ENCODE measurements at regions not wholly inside any gene's neighbourhood (a gene's known extent, or its start where the extent isn't known, plus 50 kb on each side); places are given as distances from the start of the nearest gene placed in this dataset.

DNA sequence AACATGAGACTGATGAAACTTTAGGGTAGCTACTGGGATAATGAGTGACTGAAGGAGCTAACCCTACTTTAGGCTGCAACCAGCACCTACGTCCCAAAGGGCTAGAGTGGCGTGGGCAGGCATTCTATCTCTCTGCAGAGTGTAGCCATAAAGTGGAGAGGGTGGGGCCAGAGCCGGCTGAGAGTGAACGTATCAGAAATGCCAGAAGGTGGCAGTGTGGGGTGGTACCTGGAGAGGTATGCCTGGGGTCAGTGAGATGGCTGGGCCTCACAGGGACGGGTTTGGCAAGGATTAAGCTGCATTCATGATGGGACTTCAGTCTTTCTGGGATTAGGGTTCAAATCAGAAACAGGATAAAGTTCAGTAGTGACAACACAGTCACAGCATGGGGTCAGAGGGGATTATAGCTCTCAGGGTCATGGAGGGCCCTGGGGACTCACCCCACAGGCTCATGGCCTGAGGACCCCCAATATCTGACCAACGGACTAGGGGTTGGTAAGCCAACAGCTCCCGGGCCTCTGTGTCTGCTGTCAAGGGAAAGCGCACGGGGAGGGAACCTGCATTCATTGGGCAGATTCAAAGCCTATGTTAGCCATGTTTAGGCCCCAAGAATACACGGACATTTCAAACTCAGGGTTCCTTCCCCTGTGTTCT, 86.5 kb upstream of the FOXB1 start (continued):
- TF ChIP-seq ZNF784 (CRISPR knock-in tag; IDR thresholded peaks at IDR 0.05; ENCODE audit: borderline replicate concordance), result no peak
- TF ChIP-seq, protein P1, sequence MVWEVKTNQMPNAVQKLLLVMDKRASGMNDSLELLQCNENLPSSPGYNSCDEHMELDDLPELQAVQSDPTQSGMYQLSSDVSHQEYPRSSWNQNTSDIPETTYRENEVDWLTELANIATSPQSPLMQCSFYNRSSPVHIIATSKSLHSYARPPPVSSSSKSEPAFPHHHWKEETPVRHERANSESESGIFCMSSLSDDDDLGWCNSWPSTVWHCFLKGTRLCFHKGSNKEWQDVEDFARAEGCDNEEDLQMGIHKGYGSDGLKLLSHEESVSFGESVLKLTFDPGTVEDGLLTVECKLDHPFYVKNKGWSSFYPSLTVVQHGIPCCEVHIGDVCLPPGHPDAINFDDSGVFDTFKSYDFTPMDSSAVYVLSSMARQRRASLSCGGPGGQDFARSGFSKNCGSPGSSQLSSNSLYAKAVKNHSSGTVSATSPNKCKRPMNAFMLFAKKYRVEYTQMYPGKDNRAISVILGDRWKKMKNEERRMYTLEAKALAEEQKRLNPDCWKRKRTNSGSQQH (CRISPR knock-in tag; IDR thresholded peaks at IDR 0.05; ENCODE audit: low read depth), result no peak
- TF ChIP-seq TERF1 (CRISPR knock-in tag; IDR thresholded peaks at IDR 0.05), result no peak

- no TSS peak for BruUV-seq (replicated peaks)
- no peak for FAIRE-seq
- no peak for TF ChIP-seq SYNCRIP (IDR thresholded peaks at IDR 0.05; ENCODE audit: insufficient read depth, low read depth, low read length)
- no peak for TF ChIP-seq ELF1 (CRISPR knock-in tag; IDR thresholded peaks at IDR 0.05)
- no peak for TF ChIP-seq GMEB2 (CRISPR knock-in tag; IDR thresholded peaks at IDR 0.05; ENCODE audit: low read depth)
- no peak for TF ChIP-seq ZNF704 (CRISPR knock-in tag; IDR thresholded peaks at IDR 0.05; ENCODE audit: borderline replicate concordance)
- no peak for TF ChIP-seq NFKB2 (CRISPR knock-in tag; IDR thresholded peaks at IDR 0.05; ENCODE audit: borderline replicate concordance)
- no peak for TF ChIP-seq TFDP1 (CRISPR knock-in tag; IDR thresholded peaks at IDR 0.05; ENCODE audit: borderline replicate concordance)
- TF ChIP-seq CHD4 (IDR thresholded peaks at IDR 0.05; ENCODE audit: borderline replicate concordance, low read length), result no peak
- no peak for TF ChIP-seq POLR2AphosphoS2 (IDR thresholded peaks at IDR 0.05; ENCODE audit: low read depth, low read length)
- TF ChIP-seq ZNF17 (CRISPR knock-in tag; IDR thresholded peaks at IDR 0.05), result no peak
- no peak overlapping the region for H3K4me2 ChIP-seq (ENCODE audit: low read depth, low read length)
- H2AFZ ChIP-seq (ENCODE audit: low read length), result no peak overlapping the region
- WGBS (ENCODE audit: low lambda C conversion rate), result 0% methylated on average over 1 of the region's 1 CpG
- no peak overlapping the region for H3K9ac ChIP-seq (ENCODE audit: insufficient read depth, low read depth, low read length)
- H3K27ac ChIP-seq (ENCODE audit: extremely low read length, insufficient read depth, low read length), result no peak overlapping the region
- intact Hi-C loops (cut with micrococcal nuclease; ENCODE audit: unreplicated experiment), result no loop called here
- H3K27me3 ChIP-seq (ENCODE audit: control insufficient read depth in 1 of 2, insufficient read depth in 2 of 2, low read length in 2 of 2), result no peaks in the 10 kb centered on the region; a peak in 2 of 5 replicates
- no peak overlapping the region for H3K4me3 ChIP-seq (replicated peaks in 1 of 3; ENCODE audit: insufficient read depth in 1 of 3, low read depth in 2 of 3, low read length in 3 of 3)
- no peak for ATAC-seq
- ChIA-PET CTCF (ENCODE audit: low intra/inter-chr PET ratio, low total read pairs) (no interaction called here), POLR2A (no interaction called here)
- no peaks in the 10 kb centered on the region for H3K79me2 ChIP-seq (ENCODE audit: insufficient read depth, low read length)
- H3K9me3 ChIP-seq (ENCODE audit: low read length), result no peaks in the 10 kb centered on the region
- no peaks in the 10 kb centered on the region for H4K20me1 ChIP-seq (ENCODE audit: insufficient read depth, low read length)
- no peaks in the 10 kb centered on the region for H3K36me3 ChIP-seq (replicated peaks in 1 of 2; ENCODE audit: control insufficient read depth in 1 of 2, insufficient read depth in 2 of 2, low read length in 2 of 2)
- H3K4me1 ChIP-seq (ENCODE audit: insufficient read depth, low read length), result no peaks in the 10 kb centered on the region
- DNase-seq (ENCODE audit: low spot score), result no peak
- in situ Hi-C loops (cut with HindIII; ENCODE audit: extremely low pct_ligation_motif_present, low pct_unique_long_range_greater_than_20kb), result no loop called here
These were observed 98.1 kb upstream of the FOXB1 start for GRCh38 chr15:59906046-59906445.
